GM21447 (cell line): ENCODE measurements at regions not wholly inside any gene's neighbourhood (a gene's known extent, or its start where the extent isn't known, plus 50 kb on each side); places are given as distances from the start of the nearest gene placed in this dataset.

Experiments used
- ATAC-seq: cut with Tn5 transposase; IDR thresholded peaks from one replicate; pipeline ENCODE4 v1.9.1; 2021; ENCODE audit not compliant: unreplicated experiment

DNA sequence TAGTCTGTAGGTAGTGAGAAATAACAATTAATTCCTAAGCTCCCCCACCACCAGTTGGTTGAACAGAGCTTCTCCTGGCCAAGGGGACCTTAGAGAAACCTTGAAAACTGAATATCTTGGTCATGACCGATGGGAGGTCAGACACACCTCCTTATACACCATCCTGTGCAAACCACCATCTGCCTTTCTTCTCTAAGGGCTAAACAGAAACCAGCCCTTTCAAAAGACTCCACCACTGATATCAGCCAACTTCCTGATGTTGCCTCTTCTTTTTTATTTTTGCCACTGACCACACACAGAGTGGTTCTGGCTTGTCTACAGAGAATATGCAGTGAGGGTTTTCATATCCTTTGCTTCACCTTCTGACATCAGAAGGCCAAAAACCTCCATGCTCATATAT is 977.7 kb upstream of the SEL1L start:
- ATAC-seq: no peak

DNA sequence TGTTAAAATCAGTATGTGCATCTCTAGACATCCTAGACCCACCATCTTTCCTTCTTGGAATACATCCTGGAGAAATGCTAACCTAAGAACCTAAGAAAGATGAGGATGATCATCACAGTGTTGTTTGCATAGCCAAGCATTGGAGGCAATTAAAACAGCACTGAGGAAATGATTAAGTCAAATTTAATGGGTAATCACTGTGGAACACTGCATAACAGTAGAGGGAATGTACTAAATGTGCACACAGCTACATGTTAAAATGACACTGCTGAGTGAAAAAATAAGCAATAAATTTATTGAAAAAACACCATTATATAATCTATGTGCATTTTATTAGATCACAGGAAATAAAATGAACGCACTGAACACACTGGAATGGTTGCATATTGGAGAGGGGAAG is 987.1 kb upstream of the SEL1L start:
- ATAC-seq: no peak

DNA sequence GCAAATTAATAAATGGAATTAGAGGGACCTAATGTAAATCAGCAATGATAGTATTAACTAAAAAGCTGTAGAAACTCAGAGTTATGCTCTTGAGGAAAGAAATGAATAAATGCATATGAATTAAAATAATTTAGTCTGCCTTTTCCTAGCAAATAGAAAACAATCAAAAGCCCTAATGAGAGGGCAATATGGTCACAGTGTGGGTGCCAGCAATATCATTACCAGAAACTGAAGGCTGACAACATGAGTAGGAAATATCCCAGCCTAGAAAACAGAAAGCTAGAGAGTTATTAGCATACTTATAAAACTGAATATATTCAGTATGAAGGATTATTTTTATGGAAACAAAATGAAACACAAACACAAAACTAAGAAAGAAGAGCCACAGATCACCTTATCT is 987.5 kb upstream of the SEL1L start:
- ATAC-seq: no peak

DNA sequence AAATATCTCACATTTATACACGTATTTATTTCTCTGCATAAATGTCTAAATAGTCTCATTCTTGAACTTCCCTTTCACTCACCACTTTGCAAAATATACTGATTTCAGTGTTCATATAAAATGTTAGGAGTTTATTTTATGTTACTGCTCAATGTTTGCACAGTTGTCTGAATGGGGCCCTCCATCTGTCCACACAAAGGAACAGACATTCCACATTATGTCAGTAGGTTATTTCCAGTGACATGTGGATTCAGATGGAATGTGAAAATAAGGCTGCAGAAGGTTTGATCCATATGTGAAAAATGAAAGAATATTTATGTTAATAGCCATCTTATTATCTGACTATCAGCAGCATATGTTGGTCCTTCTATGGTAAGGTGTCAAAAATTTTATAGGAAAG is 994.4 kb upstream of the SEL1L start:
- no peak for ATAC-seq

DNA sequence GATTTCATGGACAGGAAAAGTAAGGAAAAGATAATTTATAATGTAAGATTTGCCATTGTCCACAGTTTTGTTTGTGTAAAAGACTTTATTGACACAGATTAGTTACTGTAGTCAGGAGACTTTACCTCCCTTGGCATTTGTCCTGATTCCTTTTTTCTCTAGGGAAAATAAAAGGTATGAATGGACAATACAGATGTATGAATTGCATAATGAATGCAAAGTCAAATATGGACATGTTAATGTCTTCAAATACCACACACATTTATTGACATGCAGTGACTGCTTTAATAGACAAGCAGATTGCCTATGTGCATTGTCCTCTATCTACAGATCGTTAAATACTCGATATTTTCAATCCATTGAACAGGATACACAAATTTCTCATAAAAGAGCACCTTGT is 999.7 kb upstream of the SEL1L start:
- no peak for ATAC-seq

DNA sequence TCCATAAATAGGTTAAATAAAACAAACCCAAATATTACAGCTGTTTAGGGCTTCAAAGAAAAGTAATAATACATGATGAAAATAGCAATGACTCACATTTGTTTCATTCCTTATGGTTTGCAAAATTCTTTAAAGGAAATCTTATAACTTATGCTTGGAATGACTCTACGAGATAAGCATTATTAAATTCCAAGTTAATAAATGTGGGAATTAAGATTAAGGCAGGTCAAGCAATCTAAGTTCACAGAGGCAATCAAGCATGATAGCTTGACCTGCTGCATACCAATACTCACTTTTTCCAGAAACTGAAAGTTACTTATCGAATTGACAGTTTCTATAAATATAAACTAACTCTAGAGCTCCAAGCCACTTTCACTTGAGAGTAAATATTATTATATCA is 1002.9 kb upstream of the SEL1L start:
- ATAC-seq: no peak

DNA sequence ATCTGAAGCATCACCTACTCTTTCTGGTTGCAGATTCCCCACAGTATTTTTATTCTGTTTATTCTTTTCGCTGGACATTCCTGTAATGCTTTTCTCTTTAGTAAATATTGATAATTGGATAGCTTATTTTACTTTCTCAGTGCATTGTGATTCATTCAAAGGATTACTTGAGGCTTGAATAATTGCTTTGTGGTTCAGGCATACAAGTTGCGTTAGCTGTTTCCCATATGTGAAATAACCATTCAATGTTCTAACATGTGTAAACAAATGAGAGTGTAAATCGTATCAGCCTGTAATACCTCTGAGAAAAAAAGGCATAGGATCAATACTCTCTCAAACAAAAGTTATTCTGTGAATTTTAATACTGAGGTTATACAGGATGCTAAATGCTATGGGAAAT is 1004.2 kb upstream of the SEL1L start:
- no peak for ATAC-seq

DNA sequence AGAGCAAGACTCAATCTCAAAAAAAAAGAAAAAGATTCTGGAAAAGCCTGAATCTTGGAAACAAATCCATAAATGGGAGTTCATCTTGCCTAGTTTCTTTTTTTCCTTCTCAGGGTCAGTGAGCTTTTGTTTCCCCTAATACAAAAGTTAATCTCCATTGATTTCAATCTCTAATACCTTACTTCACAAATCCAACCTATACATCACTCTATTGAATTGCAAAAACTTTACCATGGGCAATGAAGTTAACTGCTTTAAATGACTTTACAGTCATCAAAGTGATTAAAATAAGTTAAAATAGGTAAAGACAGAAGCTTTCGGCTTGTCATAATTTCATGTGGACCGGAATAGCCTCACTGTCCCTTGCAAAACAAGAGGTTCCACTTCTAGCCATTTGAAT is 1012.7 kb upstream of the SEL1L start:
- ATAC-seq: no peak

DNA sequence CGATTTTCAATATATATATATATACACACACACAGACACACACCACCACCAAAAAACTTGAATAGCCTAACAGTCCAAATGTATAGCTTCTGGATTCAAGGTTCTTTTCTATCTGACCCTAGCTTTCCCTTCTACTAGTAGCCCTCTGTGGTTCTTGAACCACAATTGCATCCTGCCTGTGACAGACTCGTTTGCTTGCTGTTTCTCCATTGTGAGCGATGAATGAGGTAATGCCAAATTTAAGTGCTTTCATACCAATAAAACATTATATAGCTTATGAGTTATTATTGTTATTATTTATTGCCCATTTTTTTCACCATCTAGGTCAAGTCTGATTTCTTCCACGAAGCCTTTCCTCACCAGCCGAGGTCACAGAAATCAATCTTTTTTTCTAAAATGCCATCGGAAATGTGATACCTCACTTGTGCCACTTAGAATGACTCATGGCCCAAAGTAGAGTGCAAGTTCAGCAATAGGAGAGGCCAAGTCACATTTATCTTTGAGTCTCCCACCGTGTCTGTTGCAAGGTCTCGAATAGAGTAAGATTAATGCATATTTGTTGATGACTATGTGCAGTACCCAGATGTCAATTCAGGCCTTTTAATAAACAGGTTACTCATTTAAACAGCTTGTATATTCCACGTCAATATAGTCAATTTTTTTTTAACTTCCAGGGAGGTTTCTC is 1015.8 kb upstream of the SEL1L start:
- no peak for ATAC-seq

DNA sequence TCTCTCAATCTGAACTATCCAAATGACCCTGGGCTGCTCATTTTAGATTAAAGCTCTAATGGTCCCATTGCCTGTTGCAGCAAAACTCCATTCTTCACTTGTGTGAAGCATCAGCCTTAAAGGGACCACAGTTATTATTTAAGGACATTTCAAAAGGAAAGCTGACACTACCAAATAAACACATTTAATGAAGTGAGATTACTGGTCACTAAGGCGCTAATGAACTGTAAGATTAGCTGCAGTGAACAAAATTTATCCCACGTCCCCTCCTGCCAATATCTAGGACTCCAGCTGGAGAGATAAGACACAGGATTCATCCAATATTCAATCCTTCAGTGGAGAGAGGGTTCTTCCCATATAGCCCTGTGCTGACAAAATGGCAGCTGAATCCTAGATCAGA is 1029.2 kb upstream of the SEL1L start:
- ATAC-seq: no peak

DNA sequence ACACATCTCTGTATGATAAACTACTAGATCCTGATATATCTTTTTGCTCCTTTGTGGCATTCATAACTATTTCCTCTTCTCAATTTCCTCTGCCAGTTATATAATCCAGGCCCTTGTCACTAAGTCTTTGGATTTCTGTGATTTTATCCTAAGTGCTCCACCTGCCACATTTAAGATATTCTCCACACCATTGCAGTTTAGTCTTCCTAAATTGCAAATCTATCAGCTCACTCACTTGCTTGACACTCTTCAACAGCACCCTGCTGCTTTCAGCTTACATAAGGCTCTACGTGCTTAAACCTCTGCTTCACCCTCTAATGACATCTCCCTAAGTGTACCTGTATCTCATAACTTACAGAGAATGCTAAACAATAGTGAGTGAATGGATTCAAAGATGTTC is 1032.2 kb upstream of the SEL1L start:
- ATAC-seq: no peak

DNA sequence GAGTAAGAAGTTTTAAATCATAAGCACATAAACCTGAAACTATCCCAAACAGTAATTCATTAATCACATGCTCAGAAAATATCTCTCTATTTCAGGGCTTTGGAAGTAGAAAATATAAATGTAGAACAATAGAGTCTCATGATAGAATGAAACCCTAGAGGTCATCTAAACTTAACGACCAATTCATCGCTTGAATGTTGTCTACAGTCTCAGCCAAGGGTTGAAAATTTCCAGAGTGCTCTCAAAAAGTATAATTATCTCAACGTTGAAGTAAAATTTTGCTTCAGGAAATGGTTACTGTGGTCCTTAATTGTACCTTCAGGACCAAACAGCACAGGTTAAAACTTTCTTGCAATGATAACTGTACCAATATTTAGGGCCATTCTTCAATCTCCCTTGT is 1053.6 kb upstream of the SEL1L start:
- ATAC-seq: no peak

DNA sequence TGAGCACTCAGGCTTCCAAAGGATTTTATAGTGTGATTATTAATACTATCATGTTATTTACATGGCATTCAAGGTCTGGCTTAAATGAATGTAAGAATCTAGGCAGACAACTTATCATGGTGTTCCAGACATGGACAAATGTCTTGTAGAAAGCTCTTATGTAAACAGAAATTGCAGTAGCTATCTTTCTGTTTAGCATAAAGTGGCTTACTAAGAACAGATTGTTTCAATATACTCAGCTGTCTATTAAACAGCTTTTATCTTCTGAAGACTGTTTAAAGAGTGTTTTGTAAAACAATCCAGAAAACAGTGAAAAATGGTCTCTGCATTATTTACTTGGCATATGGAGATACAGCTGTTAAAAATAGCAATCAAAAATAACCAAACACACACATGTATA is 1061.8 kb upstream of the SEL1L start:
- no peak for ATAC-seq

DNA sequence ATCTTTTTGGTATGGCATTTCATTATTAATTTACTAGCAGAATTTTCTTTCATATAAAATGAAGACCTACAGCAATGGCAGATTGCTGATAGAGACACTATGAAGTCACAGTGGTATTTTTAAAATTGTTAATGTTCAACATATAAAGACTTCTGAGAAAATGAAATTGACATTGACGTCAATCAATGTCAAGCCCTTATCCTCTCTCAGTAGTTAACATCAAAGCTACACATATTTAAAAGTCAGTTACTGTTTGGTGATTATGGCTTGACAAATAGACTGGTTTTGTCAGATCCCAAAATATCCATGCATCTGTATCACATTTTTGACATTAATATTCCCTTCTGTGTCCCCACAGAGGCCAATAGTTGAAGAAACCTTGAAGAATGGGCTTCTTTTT is 1069.1 kb upstream of the SEL1L start:
- ATAC-seq: no peak

DNA sequence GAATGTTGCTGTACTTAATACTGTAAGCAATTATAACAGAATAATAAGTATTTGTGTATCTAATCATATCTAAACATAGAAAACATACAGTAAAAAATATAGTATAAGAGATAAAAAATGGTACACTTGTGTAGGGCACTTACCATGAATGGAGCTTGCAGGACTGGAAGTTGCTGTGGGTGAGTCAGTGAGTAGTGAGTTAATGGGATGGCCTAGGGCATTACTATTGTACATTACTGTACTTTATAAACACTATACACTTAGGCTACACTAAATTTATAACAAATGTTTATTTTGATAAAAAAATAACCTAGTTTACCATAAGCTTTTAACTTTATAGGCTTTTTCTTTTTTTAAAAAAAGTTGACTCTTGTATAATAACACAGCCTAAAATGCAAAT is 1071.2 kb upstream of the SEL1L start:
- no peak for ATAC-seq

DNA sequence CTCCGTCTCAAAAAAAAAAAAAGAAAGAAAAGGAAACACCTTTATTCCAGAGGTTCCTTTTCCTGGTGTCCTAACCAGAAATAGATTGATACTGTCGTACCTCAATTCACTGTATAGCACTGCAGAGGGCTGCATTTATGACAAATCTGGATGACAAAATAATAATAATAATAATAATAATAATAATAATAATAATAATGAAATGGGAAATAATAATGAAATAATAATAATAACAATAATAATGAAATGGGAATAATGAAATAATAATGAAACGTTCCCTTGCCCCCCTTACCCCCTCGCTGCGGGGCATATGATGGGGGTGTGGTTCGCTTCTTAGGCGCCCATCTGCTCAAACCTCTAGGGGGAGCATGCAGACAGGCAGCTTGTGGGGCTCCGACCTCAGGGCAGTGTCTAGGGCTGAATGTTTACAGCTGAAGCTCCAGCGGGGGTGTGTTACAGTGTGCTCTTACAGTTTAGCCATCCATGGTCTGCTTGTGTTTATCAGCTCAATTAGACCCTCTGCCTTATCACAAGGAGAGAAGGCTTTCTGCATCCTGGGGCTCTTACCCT is 1088.3 kb upstream of the SEL1L start:
- no peak for ATAC-seq

DNA sequence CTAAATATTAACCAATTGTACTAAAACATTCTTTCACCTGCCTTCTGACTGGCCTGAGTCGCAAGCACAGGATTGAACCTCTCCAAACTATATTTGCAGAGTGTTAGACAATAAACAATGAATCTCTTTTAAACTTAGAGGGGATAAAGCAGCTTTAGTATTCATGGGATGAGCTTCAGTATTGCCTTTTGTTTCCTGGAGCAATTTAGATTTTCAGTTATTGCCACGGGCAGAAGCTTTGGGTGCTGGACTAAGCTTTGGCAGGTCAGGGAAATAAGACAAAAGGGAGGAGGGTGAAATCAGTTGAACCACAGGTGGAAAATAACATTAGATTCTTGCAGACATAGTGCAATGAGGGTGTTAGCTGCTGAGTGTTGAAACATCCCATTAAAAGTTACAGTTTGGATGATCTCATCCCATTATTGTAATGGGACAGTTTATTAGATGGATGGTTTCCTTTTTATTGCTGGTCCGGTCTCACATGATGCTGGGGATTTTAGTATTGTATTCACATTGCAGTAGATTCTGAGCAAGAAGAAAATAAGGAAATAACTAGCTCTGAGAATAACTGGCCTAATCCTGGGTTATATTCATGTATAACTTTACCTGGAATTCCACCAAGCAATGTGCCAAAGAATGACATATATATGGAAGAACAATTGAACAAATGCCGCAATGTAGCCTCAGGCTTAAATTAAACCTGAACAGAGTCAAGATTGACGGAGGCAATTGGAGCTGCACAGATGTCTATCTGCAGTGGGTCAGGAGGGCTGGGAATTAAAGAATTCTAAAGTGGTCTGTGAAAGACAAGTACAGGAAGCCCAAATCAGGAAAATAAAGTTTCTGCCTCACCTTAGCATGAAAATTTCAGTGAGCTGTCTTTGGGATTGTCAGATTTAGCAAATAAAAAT is 1092.8 kb upstream of the SEL1L start:
- no peak for ATAC-seq

DNA sequence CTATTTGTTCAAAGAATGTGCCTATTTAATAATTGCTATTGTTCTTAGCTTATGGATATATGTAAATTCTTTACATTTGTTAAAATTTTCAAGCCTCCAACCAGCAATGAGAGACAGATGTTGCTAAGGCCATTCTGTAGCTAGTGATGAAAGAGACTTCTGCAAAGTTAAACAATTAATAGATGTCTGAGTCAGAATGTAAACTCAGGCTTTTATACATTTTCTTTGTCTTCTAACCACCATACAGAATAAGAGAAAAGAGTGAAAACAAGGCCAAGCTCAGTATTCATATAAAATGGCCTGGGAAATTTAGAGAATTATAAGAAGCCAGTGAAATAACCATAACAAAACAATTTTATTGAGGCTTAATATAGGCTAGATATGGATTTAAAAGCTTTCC is 1102.3 kb upstream of the SEL1L start:
- ATAC-seq: no peak

DNA sequence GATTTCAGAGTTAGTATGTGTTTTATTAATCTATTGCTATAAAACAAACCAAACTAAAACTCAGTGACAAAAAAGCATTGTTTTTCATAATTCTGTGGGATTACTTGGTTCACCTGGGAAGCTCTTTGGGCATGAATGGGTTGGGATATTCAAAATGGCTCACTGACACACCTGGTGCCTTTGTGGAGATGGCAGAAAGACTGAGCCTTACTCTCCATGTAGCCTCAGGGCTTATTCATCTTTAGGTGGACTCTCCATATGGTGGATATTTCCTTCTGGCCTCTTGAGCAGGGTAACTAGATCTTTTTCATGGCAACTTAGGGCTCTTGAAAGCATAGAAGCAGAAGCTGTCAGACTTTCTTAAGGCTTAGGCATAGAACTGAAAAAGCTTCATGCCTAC is 1102.8 kb upstream of the SEL1L start:
- ATAC-seq: no peak

DNA sequence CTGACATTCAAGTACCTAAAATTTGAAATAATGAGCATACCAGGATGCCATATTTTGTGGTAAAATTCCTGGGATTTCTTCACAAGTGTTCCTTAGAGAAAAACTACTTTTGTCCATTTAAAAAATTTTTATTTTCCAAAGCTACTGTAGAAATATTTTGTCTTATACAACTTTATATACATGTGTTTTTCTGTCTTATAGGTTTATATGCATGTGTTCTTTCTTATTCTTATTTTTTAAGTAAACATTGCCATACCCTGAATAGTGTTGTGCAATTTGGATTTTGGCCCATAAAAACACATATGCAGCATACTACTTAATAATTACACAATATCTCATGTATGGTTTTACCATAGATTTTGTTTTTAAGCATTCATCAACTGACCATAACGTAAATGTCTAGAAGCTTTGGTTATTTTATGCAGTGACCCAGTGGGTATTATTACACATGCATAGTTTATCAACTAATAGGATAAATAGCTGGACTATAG is 1107.4 kb upstream of the SEL1L start:
- no peak for ATAC-seq

DNA sequence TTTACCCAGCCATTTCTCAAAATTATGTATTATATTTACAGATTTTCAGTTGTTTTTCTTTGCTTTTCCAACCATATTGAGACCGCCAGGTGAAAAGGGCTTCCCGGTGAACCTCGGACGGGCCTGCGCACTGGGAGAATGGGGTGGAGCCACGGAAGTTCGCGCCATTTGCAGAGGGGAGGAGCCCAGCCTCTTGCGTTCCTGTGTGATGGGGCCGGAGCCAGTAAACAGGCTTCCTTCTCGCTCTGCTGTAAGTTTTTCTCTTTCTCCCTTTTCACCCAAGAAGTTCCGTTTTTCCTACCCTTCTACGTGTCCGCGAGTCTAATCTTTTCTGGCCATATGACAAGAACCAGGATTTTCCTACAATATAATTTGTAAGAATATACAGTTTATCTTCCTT is 1108.8 kb upstream of the SEL1L start:
- no peak for ATAC-seq
